OCI-M2 (cell line): ENCODE measurements at regions not wholly inside any gene's neighbourhood (a gene's known extent, or its start where the extent isn't known, plus 50 kb on each side); places are given as distances from the start of the nearest gene placed in this dataset.

ENCODE experiments used
- DNase-seq: peaks from one replicate; lab custom pipeline; 2025; ENCODE audit not compliant: unreplicated experiment; lab: John Stamatoyannopoulos, UW

- DNase-seq: no peak
Measured at GRCh38 chr2:125842041-125842440, 813.9 kb upstream of the GYPC start.

- DNase-seq: no peak
Measured at GRCh38 chr2:125850541-125850940, 805.4 kb upstream of the GYPC start.

- DNase-seq: no peak
Measured at GRCh38 chr2:125852364-125852763, 803.6 kb upstream of the GYPC start.

GRCh38 chr2:125853626-125854025 lies 802.3 kb upstream of the GYPC start:
- DNase-seq: no peak

- DNase-seq: no peak
Measured at GRCh38 chr2:125855204-125855603, 800.8 kb upstream of the GYPC start.

- DNase-seq: no peak
Measured at GRCh38 chr2:125857971-125858794, 797.8 kb upstream of the GYPC start.

- DNase-seq: no peak
Measured at GRCh38 chr2:125861461-125861860, 794.5 kb upstream of the GYPC start.

- no peak for DNase-seq
Measured at GRCh38 chr2:125867908-125868307, 788.0 kb upstream of the GYPC start.

GRCh38 chr2:125870264-125870663 lies 785.7 kb upstream of the GYPC start:
- DNase-seq: no peak

GRCh38 chr2:125870746-125871145 lies 785.2 kb upstream of the GYPC start:
- DNase-seq: no peak

- DNase-seq: no peak
Measured at GRCh38 chr2:125874564-125874963, 781.4 kb upstream of the GYPC start.

- no peak for DNase-seq
Measured at GRCh38 chr2:125885340-125885739, 770.6 kb upstream of the GYPC start.

- no peak for DNase-seq
Measured at GRCh38 chr2:125886153-125886552, 769.8 kb upstream of the GYPC start.

- DNase-seq: no peak
Measured at GRCh38 chr2:125901278-125901677, 754.7 kb upstream of the GYPC start.

GRCh38 chr2:125925891-125926546 lies 729.9 kb upstream of the GYPC start:
- DNase-seq: no peak

- no peak for DNase-seq
Measured at GRCh38 chr2:125935559-125935958, 720.4 kb upstream of the GYPC start.

GRCh38 chr2:125942585-125943424 lies 713.2 kb upstream of the GYPC start:
- no peak for DNase-seq

GRCh38 chr2:125959047-125959446 lies 696.9 kb upstream of the GYPC start:
- DNase-seq: no peak

- no peak for DNase-seq
Measured at GRCh38 chr2:125961739-125962138, 694.2 kb upstream of the GYPC start.

- DNase-seq: no peak
Measured at GRCh38 chr2:125979886-125980285, 676.1 kb upstream of the GYPC start.

- no peak for DNase-seq
Measured at GRCh38 chr2:125983364-125983763, 672.6 kb upstream of the GYPC start.

GRCh38 chr2:126029316-126029715 lies 626.6 kb upstream of the GYPC start:
- DNase-seq: no peak
